ENCODE measurements at regions not wholly inside any gene's neighbourhood (a gene's known extent, or its start where the extent isn't known, plus 50 kb on each side); places are given as distances from the start of the nearest gene placed in this dataset.

DNA sequence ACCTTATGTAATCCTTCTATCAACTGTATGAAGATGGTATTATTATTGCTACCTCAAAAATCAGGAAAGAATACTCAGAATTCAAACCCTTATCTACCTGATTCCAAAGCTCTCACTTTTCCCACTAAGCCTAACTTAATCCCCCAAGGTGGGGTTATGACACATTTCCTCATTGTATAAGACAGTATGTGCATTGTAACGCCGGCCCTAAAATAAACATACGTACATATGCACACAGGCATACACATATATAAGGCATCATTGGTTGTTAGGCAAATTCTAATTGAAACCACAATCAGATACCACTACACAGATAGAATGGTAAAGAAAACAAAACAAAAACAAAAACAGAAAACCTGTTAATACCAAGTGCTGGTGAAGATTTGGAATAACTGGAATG lies 556.5 kb downstream of the INHBA start:
- TF ChIP-seq, protein P1, sequence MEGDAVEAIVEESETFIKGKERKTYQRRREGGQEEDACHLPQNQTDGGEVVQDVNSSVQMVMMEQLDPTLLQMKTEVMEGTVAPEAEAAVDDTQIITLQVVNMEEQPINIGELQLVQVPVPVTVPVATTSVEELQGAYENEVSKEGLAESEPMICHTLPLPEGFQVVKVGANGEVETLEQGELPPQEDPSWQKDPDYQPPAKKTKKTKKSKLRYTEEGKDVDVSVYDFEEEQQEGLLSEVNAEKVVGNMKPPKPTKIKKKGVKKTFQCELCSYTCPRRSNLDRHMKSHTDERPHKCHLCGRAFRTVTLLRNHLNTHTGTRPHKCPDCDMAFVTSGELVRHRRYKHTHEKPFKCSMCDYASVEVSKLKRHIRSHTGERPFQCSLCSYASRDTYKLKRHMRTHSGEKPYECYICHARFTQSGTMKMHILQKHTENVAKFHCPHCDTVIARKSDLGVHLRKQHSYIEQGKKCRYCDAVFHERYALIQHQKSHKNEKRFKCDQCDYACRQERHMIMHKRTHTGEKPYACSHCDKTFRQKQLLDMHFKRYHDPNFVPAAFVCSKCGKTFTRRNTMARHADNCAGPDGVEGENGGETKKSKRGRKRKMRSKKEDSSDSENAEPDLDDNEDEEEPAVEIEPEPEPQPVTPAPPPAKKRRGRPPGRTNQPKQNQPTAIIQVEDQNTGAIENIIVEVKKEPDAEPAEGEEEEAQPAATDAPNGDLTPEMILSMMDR (IDR thresholded peaks at IDR 0.05; ENCODE audit: low read depth, low read length), result no peak
- H3K4me3 ChIP-seq (ENCODE audit: low read depth, low read length), result no peak overlapping the region

DNA sequence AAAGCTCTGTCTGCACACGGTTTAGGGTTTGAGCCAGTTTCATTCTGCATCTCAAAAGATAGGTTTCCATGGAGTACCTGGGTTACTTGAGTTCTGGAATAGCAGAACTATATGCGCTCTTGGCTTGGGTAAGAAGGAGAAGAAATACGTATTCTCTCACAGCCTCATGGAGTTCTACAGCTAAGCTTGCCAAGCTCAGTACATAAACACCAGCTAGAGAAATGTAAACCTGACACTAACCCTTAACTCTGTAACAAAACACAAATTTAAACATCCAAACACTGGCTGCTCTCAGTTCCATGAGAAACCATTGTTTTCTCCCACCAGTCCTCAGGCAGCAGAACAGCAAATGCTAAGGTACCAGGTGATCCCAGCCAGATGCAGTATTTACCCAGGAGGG lies 557.2 kb downstream of the INHBA start:
- no peak overlapping the region for H3K4me3 ChIP-seq (ENCODE audit: low read depth, low read length)
- TF ChIP-seq, protein P1 (IDR thresholded peaks at IDR 0.05; ENCODE audit: low read depth, low read length), result no peak

DNA sequence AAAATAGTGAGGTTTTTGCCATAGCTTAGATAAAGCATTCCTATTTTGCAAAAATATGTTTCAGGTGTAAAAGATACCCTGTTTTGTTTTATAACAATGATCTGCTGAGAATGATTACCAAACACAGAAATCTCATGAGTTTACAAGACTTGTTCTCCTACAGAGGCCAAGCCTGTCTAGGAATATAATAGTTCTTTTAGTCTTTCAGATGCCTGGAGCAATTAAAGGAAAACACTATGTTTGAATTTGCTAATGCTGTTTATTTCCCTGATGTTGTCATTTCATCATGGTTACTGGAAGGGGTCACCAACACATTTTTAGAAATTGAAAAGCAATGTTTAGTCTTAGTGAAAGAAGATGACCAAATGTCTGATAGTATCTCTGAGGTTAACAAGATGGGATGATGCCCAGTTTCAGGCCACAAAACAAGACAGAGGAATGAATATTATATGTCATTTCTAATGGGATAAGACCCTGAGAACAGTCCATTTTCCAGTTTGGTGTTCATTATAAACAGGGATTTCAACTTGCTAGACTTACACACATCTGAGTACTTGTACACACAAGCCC lies 559.9 kb downstream of the INHBA start:
- no peak overlapping the region for H3K4me3 ChIP-seq (ENCODE audit: low read depth, low read length)
- TF ChIP-seq, protein P1 (IDR thresholded peaks at IDR 0.05; ENCODE audit: low read depth, low read length), result no peak

DNA sequence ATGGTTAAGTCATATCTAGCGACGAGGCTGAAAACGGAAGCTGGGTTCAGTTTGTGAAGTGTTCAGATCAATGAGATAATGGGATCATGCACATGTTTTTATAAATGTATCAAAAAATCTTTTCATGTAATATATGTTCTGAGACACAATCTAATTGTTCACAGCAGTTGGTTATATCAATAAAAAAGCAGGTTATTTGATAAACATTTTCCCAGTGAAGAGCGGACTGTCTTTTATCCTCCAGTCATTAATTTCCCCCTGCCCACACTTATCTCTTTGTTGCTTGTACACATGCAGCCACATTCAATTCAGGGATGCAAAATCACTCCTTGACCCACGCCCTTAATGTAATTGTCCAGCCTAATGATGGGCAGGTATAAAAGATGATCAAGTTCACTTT lies 563.1 kb downstream of the INHBA start:
- TF ChIP-seq, protein P1 (IDR thresholded peaks at IDR 0.05; ENCODE audit: low read depth, low read length), result no peak

DNA sequence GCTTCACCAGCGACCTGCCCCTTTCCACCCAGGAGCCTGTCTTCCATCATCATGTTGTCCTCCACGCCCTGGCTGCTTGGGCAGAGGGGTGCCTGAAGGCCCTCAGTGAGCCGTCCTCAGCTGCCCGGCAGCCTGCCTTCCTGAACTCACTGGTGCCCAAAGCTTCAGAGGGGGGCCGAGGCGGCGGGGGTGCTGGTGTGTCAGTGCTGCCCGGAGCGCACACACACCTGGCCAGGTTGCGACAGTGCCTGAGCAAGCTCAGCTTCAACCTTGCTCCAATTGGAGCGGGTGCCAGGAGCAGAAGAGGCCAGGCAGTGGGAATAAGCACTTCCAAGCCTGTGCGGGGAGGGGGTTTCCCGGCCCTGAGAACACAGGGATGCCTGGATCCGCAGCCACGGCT lies 566.3 kb downstream of the INHBA start:
- H3K4me3 ChIP-seq (ENCODE audit: low read depth, low read length), result no peak overlapping the region
- TF ChIP-seq, protein P1 (IDR thresholded peaks at IDR 0.05; ENCODE audit: low read depth, low read length), result no peak

More for the DNA sequence above, 563.1 kb downstream of the INHBA start:
- H3K4me3 ChIP-seq (ENCODE audit: low read depth, low read length), result no peak overlapping the region

DNA sequence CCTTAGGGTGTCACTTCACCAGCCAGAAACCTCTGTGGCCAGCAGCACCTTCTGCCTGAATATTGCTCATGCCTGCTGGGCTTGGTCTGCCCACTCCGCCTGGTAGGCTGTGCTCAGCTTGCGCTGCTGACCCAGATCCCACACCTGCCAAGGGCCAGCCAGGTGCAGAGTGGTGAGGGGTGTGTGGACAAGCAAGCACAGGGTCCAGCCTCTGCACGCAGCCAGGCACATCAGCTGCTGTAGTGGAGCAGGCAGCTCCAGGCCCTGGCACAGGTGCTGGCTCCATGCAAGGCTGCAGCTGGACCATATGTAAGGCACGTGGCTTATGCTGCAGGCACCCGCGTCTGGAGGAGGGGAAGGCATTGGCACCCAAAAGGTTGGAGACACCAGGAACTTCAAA lies 567.4 kb downstream of the INHBA start:
- TF ChIP-seq, protein P1 (IDR thresholded peaks at IDR 0.05; ENCODE audit: low read depth, low read length), result no peak

DNA sequence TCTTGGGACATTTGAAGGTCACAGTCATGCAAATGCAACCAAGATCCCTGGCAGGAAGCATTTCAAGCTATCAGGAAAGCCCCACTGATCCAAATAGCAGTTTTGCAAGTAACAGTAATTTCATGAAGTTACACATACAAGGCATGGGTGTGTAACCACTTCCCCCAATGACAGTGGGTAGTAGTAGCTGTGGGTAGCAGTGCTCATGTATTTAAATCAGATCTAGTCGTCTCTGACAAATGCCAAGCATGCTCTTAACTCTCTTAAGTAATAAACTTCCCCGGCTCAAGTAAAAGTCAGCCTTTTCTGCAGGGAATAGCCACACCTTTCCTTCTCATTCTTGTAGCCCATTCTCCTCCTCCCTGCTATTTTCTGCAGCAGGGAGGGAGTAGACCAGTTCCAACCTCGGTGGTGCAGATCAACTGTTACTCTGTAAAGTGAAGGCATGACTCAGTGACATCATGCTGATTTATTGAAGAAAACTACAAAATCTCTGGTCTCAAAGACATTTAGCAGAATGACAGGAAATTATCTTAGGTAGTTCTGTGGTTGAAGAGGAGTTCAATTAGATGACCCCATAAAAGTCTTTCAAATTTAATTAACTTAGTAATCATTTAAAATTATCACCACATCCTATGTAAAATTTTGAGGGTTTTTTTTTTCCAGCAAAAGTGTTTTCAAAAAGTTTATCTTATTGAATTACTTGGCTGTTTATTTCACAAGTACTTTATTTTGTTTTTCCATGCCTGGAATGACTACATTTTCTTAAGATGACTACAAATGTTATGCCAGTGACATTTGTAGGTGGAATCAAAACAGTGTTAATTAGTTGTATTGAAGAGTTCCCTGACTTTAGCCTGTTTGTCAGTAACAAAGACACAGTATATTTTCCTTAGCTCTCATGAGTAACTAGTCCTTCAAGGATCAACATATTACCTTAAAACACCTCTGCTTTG lies 568.3 kb downstream of the INHBA start:
- H3K4me3 ChIP-seq (ENCODE audit: low read depth, low read length), result no peak overlapping the region
- TF ChIP-seq, protein P1 (IDR thresholded peaks at IDR 0.05; ENCODE audit: low read depth, low read length), result no peak

More for the DNA sequence above, 567.4 kb downstream of the INHBA start:
- no peak overlapping the region for H3K4me3 ChIP-seq (ENCODE audit: low read depth, low read length)

Measured in WI38 (cell line).